ENCODE measurements at regions not wholly inside any gene's neighbourhood (a gene's known extent, or its start where the extent isn't known, plus 50 kb on each side); places are given as distances from the start of the nearest gene placed in this dataset.
"Not testable (repeated sequence)": the region's sequence is repeated elsewhere in the genome, so short reads cannot be mapped to it uniquely, and the experiment has no call there.

GRCh38 chrX:35458142-35458541 lies 340.0 kb upstream of the MAGEB16 start:
- H3K27me3 ChIP-seq (ENCODE audit: control insufficient read depth, insufficient read depth, low read length) = no peaks in the 10 kb centered on the region
- no peak for DNase-seq (ENCODE audit: low read depth in 2 of 2)
- H2AFZ ChIP-seq (ENCODE audit: low read length) = no peak overlapping the region
- H3K4me2 ChIP-seq (ENCODE audit: extremely low read depth, insufficient read depth, low read length) = no peak overlapping the region
- H3K9me3 ChIP-seq (ENCODE audit: control insufficient read depth, insufficient read depth, low read depth, low read length) = no peaks in the 10 kb centered on the region
- H3K4me1 ChIP-seq (ENCODE audit: control insufficient read depth, extremely low read depth, insufficient read depth, low read length) = no peaks in the 10 kb centered on the region
- no peaks in the 10 kb centered on the region for H4K20me1 ChIP-seq (ENCODE audit: control insufficient read depth, extremely low read depth, insufficient read depth, low read length)
- no peak overlapping the region for H3K4me3 ChIP-seq (replicated peaks in 1 of 4; ENCODE audit: control extremely low read depth in 1 of 4, insufficient read depth in 1 of 4, low read depth in 3 of 4, low read length in 4 of 4)
- TF ChIP-seq CTCF (conservative IDR thresholded peaks at IDR 0.05 in 1 of 2, IDR thresholded peaks at IDR 0.05 in 1 of 2; ENCODE audit: low read depth in 1 of 2, low read length in 2 of 2) (no peak), EZH2 (IDR thresholded peaks at IDR 0.05; ENCODE audit: low read length, missing control alignments) (no peak)
- H3K36me3 ChIP-seq (ENCODE audit: control insufficient read depth, insufficient read depth, low read length) = no peaks in the 10 kb centered on the region
- H3K27ac ChIP-seq (ENCODE audit: insufficient read depth, low read length) = no peak overlapping the region
- H3K79me2 ChIP-seq (ENCODE audit: control insufficient read depth, insufficient read depth, low read length) = no peaks in the 10 kb centered on the region
- H3K9ac ChIP-seq (ENCODE audit: insufficient read depth, low read length) = no peak overlapping the region

GRCh38 chrX:35461164-35461563 lies 337.0 kb upstream of the MAGEB16 start:
- H3K79me2 ChIP-seq (ENCODE audit: control insufficient read depth, insufficient read depth, low read length) = no peaks in the 10 kb centered on the region
- no peak for DNase-seq (ENCODE audit: low read depth in 2 of 2)
- no peak overlapping the region for H3K27ac ChIP-seq (ENCODE audit: insufficient read depth, low read length)
- no peak overlapping the region for H2AFZ ChIP-seq (ENCODE audit: low read length)
- no peaks in the 10 kb centered on the region for H4K20me1 ChIP-seq (ENCODE audit: control insufficient read depth, extremely low read depth, insufficient read depth, low read length)
- no peak for TF ChIP-seq CTCF (conservative IDR thresholded peaks at IDR 0.05 in 1 of 2, IDR thresholded peaks at IDR 0.05 in 1 of 2; ENCODE audit: low read depth in 1 of 2, low read length in 2 of 2)
- no peak for TF ChIP-seq EZH2 (IDR thresholded peaks at IDR 0.05; ENCODE audit: low read length, missing control alignments)
- no peaks in the 10 kb centered on the region for H3K4me1 ChIP-seq (ENCODE audit: control insufficient read depth, extremely low read depth, insufficient read depth, low read length)
- no peaks in the 10 kb centered on the region for H3K9me3 ChIP-seq (ENCODE audit: control insufficient read depth, insufficient read depth, low read depth, low read length)
- no peaks in the 10 kb centered on the region for H3K36me3 ChIP-seq (ENCODE audit: control insufficient read depth, insufficient read depth, low read length)
- H3K4me3 ChIP-seq (replicated peaks in 1 of 4; ENCODE audit: control extremely low read depth in 1 of 4, insufficient read depth in 1 of 4, low read depth in 3 of 4, low read length in 4 of 4) = no peak overlapping the region
- H3K27me3 ChIP-seq (ENCODE audit: control insufficient read depth, insufficient read depth, low read length) = no peaks in the 10 kb centered on the region
- no peak overlapping the region for H3K4me2 ChIP-seq (ENCODE audit: extremely low read depth, insufficient read depth, low read length)
- no peak overlapping the region for H3K9ac ChIP-seq (ENCODE audit: insufficient read depth, low read length)

- H3K36me3 ChIP-seq (ENCODE audit: control insufficient read depth, insufficient read depth, low read length); H3K4me2 ChIP-seq (ENCODE audit: extremely low read depth, insufficient read depth, low read length); H3K27me3 ChIP-seq (ENCODE audit: control insufficient read depth, insufficient read depth, low read length); H3K9me3 ChIP-seq (ENCODE audit: control insufficient read depth, insufficient read depth, low read depth, low read length); H3K9ac ChIP-seq (ENCODE audit: insufficient read depth, low read length); H3K27ac ChIP-seq (ENCODE audit: insufficient read depth, low read length); H4K20me1 ChIP-seq (ENCODE audit: control insufficient read depth, extremely low read depth, insufficient read depth, low read length); DNase-seq (ENCODE audit: low read depth in 2 of 2); H3K4me1 ChIP-seq (ENCODE audit: control insufficient read depth, extremely low read depth, insufficient read depth, low read length); H3K4me3 ChIP-seq (replicated peaks in 1 of 4; ENCODE audit: control extremely low read depth in 1 of 4, insufficient read depth in 1 of 4, low read depth in 3 of 4, low read length in 4 of 4); H2AFZ ChIP-seq (ENCODE audit: low read length); H3K79me2 ChIP-seq (ENCODE audit: control insufficient read depth, insufficient read depth, low read length): not testable (repeated sequence)
Measured at GRCh38 chrX:35496671-35497070, 301.5 kb upstream of the MAGEB16 start.

- DNase-seq (ENCODE audit: low read depth in 2 of 2); H3K27me3 ChIP-seq (ENCODE audit: control insufficient read depth, insufficient read depth, low read length); H3K4me3 ChIP-seq (replicated peaks in 1 of 4; ENCODE audit: control extremely low read depth in 1 of 4, insufficient read depth in 1 of 4, low read depth in 3 of 4, low read length in 4 of 4); H3K36me3 ChIP-seq (ENCODE audit: control insufficient read depth, insufficient read depth, low read length); H3K27ac ChIP-seq (ENCODE audit: insufficient read depth, low read length); H3K79me2 ChIP-seq (ENCODE audit: control insufficient read depth, insufficient read depth, low read length); H3K9ac ChIP-seq (ENCODE audit: insufficient read depth, low read length); H4K20me1 ChIP-seq (ENCODE audit: control insufficient read depth, extremely low read depth, insufficient read depth, low read length); H2AFZ ChIP-seq (ENCODE audit: low read length); H3K4me1 ChIP-seq (ENCODE audit: control insufficient read depth, extremely low read depth, insufficient read depth, low read length); H3K9me3 ChIP-seq (ENCODE audit: control insufficient read depth, insufficient read depth, low read depth, low read length); H3K4me2 ChIP-seq (ENCODE audit: extremely low read depth, insufficient read depth, low read length): not testable (repeated sequence)
Measured at GRCh38 chrX:35497453-35497852, 300.7 kb upstream of the MAGEB16 start.
